SIG-M5 treated with dmso at 0.1 percent for 504 hours (cell line): ENCODE measurements at regions not wholly inside any gene's neighbourhood (a gene's known extent, or its start where the extent isn't known, plus 50 kb on each side); places are given as distances from the start of the nearest gene placed in this dataset.
"Not testable (repeated sequence)": the region's sequence is repeated elsewhere in the genome, so short reads cannot be mapped to it uniquely, and the experiment has no call there.

Source experiments
- DNase-seq: peaks from one replicate; lab custom pipeline; 2025; ENCODE audit not compliant: unreplicated experiment; lab: John Stamatoyannopoulos, UW

- no peak for DNase-seq
Observed at GRCh38 chr3:181279239-181279565, 289.7 kb upstream of the DNAJC19 start.

- DNase-seq, result no peak
Observed at GRCh38 chr3:181278468-181279238, 289.1 kb upstream of the DNAJC19 start.

- no peak for DNase-seq
Observed at GRCh38 chr3:181276358-181276896, 286.9 kb upstream of the DNAJC19 start.

GRCh38 chr3:181274025-181274424 is 284.5 kb upstream of the DNAJC19 start:
- no peak for DNase-seq

- no peak for DNase-seq
Observed at GRCh38 chr3:181267312-181267711, 277.8 kb upstream of the DNAJC19 start.

- DNase-seq, result no peak
Observed at GRCh38 chr3:181265750-181266333, 276.3 kb upstream of the DNAJC19 start.

GRCh38 chr3:181264486-181264885 is 274.9 kb upstream of the DNAJC19 start:
- DNase-seq, result no peak

GRCh38 chr3:181253796-181254195 is 264.3 kb upstream of the DNAJC19 start:
- no peak for DNase-seq

GRCh38 chr3:181252631-181253030 is 263.1 kb upstream of the DNAJC19 start:
- DNase-seq, result no peak

GRCh38 chr3:181250714-181251113 is 261.2 kb upstream of the DNAJC19 start:
- DNase-seq, result no peak

- DNase-seq, result no peak
Observed at GRCh38 chr3:181239441-181239840, 249.9 kb upstream of the DNAJC19 start.

- DNase-seq, result no peak
Observed at GRCh38 chr3:181230258-181230657, 240.7 kb upstream of the DNAJC19 start.

- DNase-seq, result no peak
Observed at GRCh38 chr3:181213347-181213746, 223.8 kb upstream of the DNAJC19 start.

GRCh38 chr3:181212271-181212670 is 222.7 kb upstream of the DNAJC19 start:
- no peak for DNase-seq

GRCh38 chr3:181210275-181210674 is 220.7 kb upstream of the DNAJC19 start:
- DNase-seq, result peak; percentile 13

GRCh38 chr3:181189556-181189955 is 200.0 kb upstream of the DNAJC19 start:
- no peak for DNase-seq

- DNase-seq, result no peak
Observed at GRCh38 chr3:181183764-181184163, 194.2 kb upstream of the DNAJC19 start.

GRCh38 chr3:181183057-181183456 is 193.5 kb upstream of the DNAJC19 start:
- DNase-seq, result not testable (repeated sequence)

GRCh38 chr3:181178991-181179390 is 189.5 kb upstream of the DNAJC19 start:
- DNase-seq, result no peak

- peak; percentile 60 for DNase-seq
Observed at GRCh38 chr3:181176601-181177000, 187.1 kb upstream of the DNAJC19 start.

- no peak for DNase-seq
Observed at GRCh38 chr3:181174676-181175233, 185.2 kb upstream of the DNAJC19 start.

GRCh38 chr3:181174022-181174421 is 184.5 kb upstream of the DNAJC19 start:
- DNase-seq, result no peak
